IMR-90 (cell line): ENCODE measurements at regions not wholly inside any gene's neighbourhood (a gene's known extent, or its start where the extent isn't known, plus 50 kb on each side); places are given as distances from the start of the nearest gene placed in this dataset.

Experiments
- ATAC-seq: fragments of 200-7000 bp; cut with Tn5 transposase; 2 replicates; pipeline ENCODE4 v1.9.1; 2020; ENCODE audit warnings: low read depth, mild to moderate bottlenecking, moderate library complexity
- BruUV-seq: library from RNA; stranded (reverse); fragments of 400-500 nt; replicated peaks from 2 replicates; lab custom pipeline; 2021; lab: Mats Ljungman, UMichigan
- CTCF ChIA-PET: fragments of 300-600 bp; formaldehyde crosslinking; extraction: SDS; loops from one replicate; lab custom pipeline; 2021; ENCODE audit warnings: antibody characterized with exemption; lab: Yijun Ruan, JAX
- POLR2A ChIA-PET: fragments of 300-600 bp; sonication (Branson Sonifier 250); formaldehyde crosslinking; loops from one replicate; lab custom pipeline; 2022; ENCODE audit warnings: antibody characterized with exemption; ENCODE audit not compliant: unreplicated experiment; lab: Charles Lee
- DNase-seq: peaks from one replicate; pipeline ENCODE4 v3.0.0; 2013
- H2AFZ ChIP-seq: replicated peaks from 2 replicates; pipeline ENCODE3; 2013; ENCODE audit warnings: low read length, mild to moderate bottlenecking; ENCODE audit not compliant: poor library complexity
- H2AK5ac ChIP-seq: 2 replicates; pipeline ENCODE4 v1.6.1; 2013; ENCODE audit warnings: low read depth, low read length, inconsistent platforms
- H2AK9ac ChIP-seq: replicated peaks from 2 replicates; pipeline ENCODE3; 2013; ENCODE audit warnings: mild to moderate bottlenecking, low read depth, low read length, moderate library complexity; ENCODE audit not compliant: poor library complexity
- H2BK120ac ChIP-seq: 2 replicates; pipeline ENCODE4 v1.6.1; 2013; ENCODE audit warnings: low read depth, low read length, inconsistent platforms
- H2BK15ac ChIP-seq: 3 replicates; pipeline ENCODE4 v1.6.1; 2013; ENCODE audit warnings: low read depth, low read length, inconsistent platforms
- H2BK20ac ChIP-seq: 2 replicates; pipeline ENCODE4 v1.6.1; 2013; ENCODE audit warnings: low read depth, mild to moderate bottlenecking, inconsistent platforms, low read length, moderate library complexity
- H2BK5ac ChIP-seq: 2 replicates; pipeline ENCODE4 v1.6.1; 2013; ENCODE audit warnings: mild to moderate bottlenecking, low read depth, low read length, inconsistent platforms; ENCODE audit not compliant: poor library complexity, severe bottlenecking
- H3K14ac ChIP-seq: replicated peaks from 2 replicates; pipeline ENCODE4 v1.6.1; 2013; ENCODE audit warnings: low read depth, low read length, inconsistent platforms
- H3K18ac ChIP-seq: 2 replicates; pipeline ENCODE4 v1.6.1; 2013; ENCODE audit warnings: low read depth, low read length, control low read depth
- H3K23ac ChIP-seq: 2 replicates; pipeline ENCODE4 v1.6.1; 2013; ENCODE audit warnings: low read depth, low read length, inconsistent platforms
- H3K27ac ChIP-seq: 2 replicates; pipeline ENCODE4 v1.5.1; 2013; ENCODE audit warnings: mild to moderate bottlenecking, control low read depth, low read length; ENCODE audit not compliant: insufficient read depth
- H3K27me3 ChIP-seq: 2 replicates; pipeline ENCODE4 v1.6.1; 2013; ENCODE audit warnings: low read length; ENCODE audit not compliant: control insufficient read depth, insufficient read depth
- H3K36me3 ChIP-seq: 2 replicates; pipeline ENCODE4 v1.6.1; 2013; ENCODE audit warnings: low read length, mixed read lengths; ENCODE audit not compliant: control insufficient read depth, insufficient read depth
- H3K4ac ChIP-seq: 2 replicates; pipeline ENCODE4 v1.6.1; 2013; ENCODE audit warnings: low read depth, low read length, inconsistent platforms
- H3K4me1 ChIP-seq: 2 replicates; pipeline ENCODE4 v1.6.1; 2013; ENCODE audit warnings: low read length, mixed read lengths; ENCODE audit not compliant: control insufficient read depth, insufficient read depth
- H3K4me2 ChIP-seq: 2 replicates; pipeline ENCODE4 v1.6.1; 2013; ENCODE audit warnings: low read depth, mild to moderate bottlenecking, control low read depth, low read length, moderate library complexity
- H3K4me3 ChIP-seq: 2 replicates; pipeline ENCODE4 v1.5.1; 2013; ENCODE audit warnings: low read depth, mild to moderate bottlenecking, control low read depth, low read length, moderate library complexity; ENCODE audit not compliant: insufficient read depth
- H3K56ac ChIP-seq: 2 replicates; pipeline ENCODE4 v1.6.1; 2013; ENCODE audit warnings: low read length, inconsistent platforms; ENCODE audit not compliant: insufficient read depth; ENCODE audit errors: extremely low read depth
- H3K79me1 ChIP-seq, 2 experiments: 2 replicates each; pipeline ENCODE4 v1.6.1; 2013; ENCODE audit warnings: low read length in 2 of 2, inconsistent platforms in 1 of 2, low read depth in 1 of 2
- H3K9ac ChIP-seq: 2 replicates; pipeline ENCODE4 v1.6.1; 2013; ENCODE audit warnings: low read depth, low read length, control low read depth
- H3K9me1 ChIP-seq: 2 replicates; pipeline ENCODE4 v1.6.1; 2013; ENCODE audit warnings: low read length, inconsistent platforms; ENCODE audit not compliant: insufficient read depth
- H3K9me3 ChIP-seq: 2 replicates; pipeline ENCODE4 v1.6.1; 2013; ENCODE audit warnings: low read length; ENCODE audit not compliant: control insufficient read depth, insufficient read depth
- H4K20me1 ChIP-seq: 2 replicates; pipeline ENCODE4 v1.6.1; 2013; ENCODE audit warnings: low read length, inconsistent platforms; ENCODE audit not compliant: insufficient read depth
- H4K5ac ChIP-seq: 2 replicates; pipeline ENCODE4 v1.6.1; 2013; ENCODE audit warnings: mild to moderate bottlenecking, low read depth, low read length, control low read depth
- H4K8ac ChIP-seq, 2 experiments: 2 replicates each; pipeline ENCODE4 v1.6.1; 2013; ENCODE audit warnings: low read depth in 2 of 2, low read length in 2 of 2, control low read depth in 1 of 2, inconsistent platforms in 1 of 2
- H4K91ac ChIP-seq: 2 replicates; pipeline ENCODE4 v1.6.1; 2013; ENCODE audit warnings: low read depth, low read length, inconsistent platforms; ENCODE audit not compliant: insufficient read depth
- BHLHE40 ChIP-seq: fragments of 150-350 bp; IDR thresholded peaks from 2 replicates; pipeline ENCODE4 v1.6.1; 2016; ENCODE audit warnings: mild to moderate bottlenecking, low read depth, low read length
- CTCF ChIP-seq: conservative IDR thresholded peaks from 2 replicates; pipeline ENCODE4 v1.5.1; 2012; ENCODE audit warnings: mild to moderate bottlenecking, low read depth, low read length, improper control_type of control experiment
- FOS ChIP-seq: fragments of 150-350 bp; IDR thresholded peaks from 2 replicates; pipeline ENCODE4 v1.6.1; 2016; ENCODE audit warnings: low read depth, low read length
- NFE2L2 ChIP-seq: fragments of 150-350 bp; IDR thresholded peaks from 2 replicates; pipeline ENCODE4 v1.6.1; 2016; ENCODE audit warnings: low read depth, mild to moderate bottlenecking, low read length
- WGBS, 2 experiments: methylation state at CpG; one replicate each; pipeline versions ENCODE4 v1.1.5 to v1.1.7; 2013; ENCODE audit warnings: missing lambda C conversion rate in 2 of 2; ENCODE audit not compliant: insufficient read length in 1 of 2; ENCODE audit errors: extremely low coverage in 2 of 2; 5-methylcytosine and 5-hydroxymethylcytosine counted together
- dilution Hi-C: fragments of 300-500 bp; cut with HindIII; formaldehyde crosslinking; loops from one replicate; pipeline ENCODE4 v1.14.3; 2018; ENCODE audit warnings: low sequenced_read_pairs; ENCODE audit not compliant: unreplicated experiment
- in situ Hi-C: fragments of 300-500 bp; cut with MboI; formaldehyde crosslinking; loops from 3 replicates; pipeline ENCODE4 v1.14.3; 2019; ENCODE audit warnings: low sequenced_read_pairs, inconsistent platforms, mixed read lengths
- intact Hi-C: fragments of 100-400 bp; cut with micrococcal nuclease; formaldehyde crosslinking; loops from 2 replicates; pipeline ENCODE4 v1.10.0; 2022

GRCh38 chr11:135046986-135047385 lies 634.9 kb upstream of the B3GAT1 start:
- no TSS peak for BruUV-seq
- CTCF ChIA-PET = no interaction called here
- dilution Hi-C loops = no loop called here

More at GRCh38 chr11:135046986-135047385, 634.9 kb upstream of the B3GAT1 start:
- Histone ChIP-seq H4K5ac (no peak overlapping the region), H3K4me1 (no peaks in the 10 kb centered on the region), H2AK9ac (no peak overlapping the region), H3K4me3 (no peak overlapping the region), H3K36me3 (no peaks in the 10 kb centered on the region), H3K18ac (no peak overlapping the region), H3K9ac (no peak overlapping the region), H2BK20ac (no peak overlapping the region), H4K20me1 (no peaks in the 10 kb centered on the region), H3K9me3 (peaks cover 23% of the 10 kb centered on the region), H2BK15ac (no peak overlapping the region), H3K79me1 (no peaks in the 10 kb centered on the region), H2AFZ (no peak overlapping the region), H2BK5ac (no peak overlapping the region), H3K56ac (no peak overlapping the region), H3K27me3 (no peaks in the 10 kb centered on the region), H2BK120ac (no peak overlapping the region), H3K4me2 (no peak overlapping the region), H4K8ac (no peak overlapping the region), H2AK5ac (no peak overlapping the region), H3K14ac (no peak overlapping the region), H3K23ac (no peak overlapping the region), H3K4ac (no peak overlapping the region), H3K9me1 (no peaks in the 10 kb centered on the region), H3K27ac (no peak overlapping the region), H4K91ac (no peak overlapping the region)
- in situ Hi-C loops = no loop called here
- intact Hi-C loops = no loop called here
- POLR2A ChIA-PET = no interaction called here
- ATAC-seq (no peak), DNase-seq (no peak)
- TF ChIP-seq BHLHE40 (no peak), CTCF (no peak), NFE2L2 (no peak), FOS (no peak)
- WGBS, 2 experiments = 53% methylated on average over 3 of the region's 13 CpGs; no CpG with 5 or more reads in 1 of the 2 experiments
